ENCODE measurements at regions not wholly inside any gene's neighbourhood (a gene's known extent, or its start where the extent isn't known, plus 50 kb on each side); places are given as distances from the start of the nearest gene placed in this dataset.

DNA sequence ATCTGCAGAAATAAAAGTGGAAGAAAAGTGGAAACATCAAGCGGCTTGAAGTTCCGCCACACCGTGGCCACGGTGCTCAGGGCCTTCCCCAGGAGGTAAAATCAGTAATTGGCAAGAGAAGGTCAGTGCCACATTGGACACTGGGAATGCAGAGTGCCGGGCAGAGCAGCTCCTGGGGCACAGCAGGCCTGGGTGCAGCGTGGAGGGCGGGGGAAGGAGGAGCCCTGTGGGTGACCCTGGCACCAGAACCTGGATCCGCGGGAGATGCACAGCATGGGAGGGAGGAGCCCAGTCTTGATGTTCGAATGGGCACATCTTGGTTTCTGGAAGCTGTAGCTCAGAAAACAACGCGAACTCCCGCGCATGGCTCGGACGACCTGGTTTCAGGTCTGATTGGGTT, 630.2 kb downstream of the GALR1 start:
- DNase-seq (ENCODE audit: insufficient read length) (no peak), FAIRE-seq (no peak)
- TF ChIP-seq POLR2A (IDR thresholded peaks at IDR 0.05; ENCODE audit: low read depth, low read length) (no peak), TAF1 (IDR thresholded peaks at IDR 0.05; ENCODE audit: borderline replicate concordance, low read depth, low read length) (no peak), POLR2AphosphoS5 (IDR thresholded peaks at IDR 0.05; ENCODE audit: low read depth, low read length) (no peak)

DNA sequence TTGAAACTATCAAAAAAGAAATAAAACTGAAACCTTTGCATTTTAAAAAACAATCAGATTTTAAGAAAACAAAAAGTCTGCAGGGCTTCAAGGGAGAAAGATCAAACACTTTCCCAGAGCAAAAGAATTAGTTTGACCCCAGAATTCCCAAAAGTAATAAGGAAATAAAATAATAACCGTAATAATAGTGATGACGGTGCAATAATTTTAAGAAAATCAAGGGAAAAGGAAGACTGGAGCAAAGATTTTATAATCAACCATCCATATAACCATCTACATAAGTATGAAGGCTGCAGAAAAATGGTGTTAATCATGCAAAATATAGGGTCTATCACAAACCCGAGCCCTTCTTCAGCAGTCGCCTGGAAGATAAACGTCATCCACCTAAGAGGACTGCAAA, 634.8 kb downstream of the GALR1 start:
- TF ChIP-seq TAF1 (IDR thresholded peaks at IDR 0.05; ENCODE audit: borderline replicate concordance, low read depth, low read length) (no peak), POLR2A (IDR thresholded peaks at IDR 0.05; ENCODE audit: low read depth, low read length) (no peak), POLR2AphosphoS5 (IDR thresholded peaks at IDR 0.05; ENCODE audit: low read depth, low read length) (no peak)
- no peak for DNase-seq (ENCODE audit: insufficient read length)
- no peak for FAIRE-seq

DNA sequence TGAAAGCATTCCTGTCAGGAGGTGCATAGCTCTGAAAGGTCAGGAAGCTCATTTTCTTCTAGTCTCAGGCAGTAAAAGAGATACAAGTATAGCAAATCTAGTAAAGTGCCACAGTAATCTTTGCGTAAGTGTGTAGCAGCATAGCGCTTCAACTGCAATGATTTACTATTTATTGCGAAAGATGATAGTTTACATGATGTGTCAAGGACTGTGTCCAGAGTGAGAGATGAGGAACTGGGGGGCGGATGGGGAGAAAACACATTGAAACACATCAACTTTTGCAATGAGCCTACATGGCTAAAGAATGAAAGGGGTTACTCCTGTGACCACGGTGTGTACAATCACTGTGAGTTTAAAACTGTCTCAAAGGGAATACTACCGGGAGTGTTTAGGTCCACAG, 644.4 kb downstream of the GALR1 start:
- FAIRE-seq (no peak), DNase-seq (ENCODE audit: insufficient read length) (no peak)
- no peak for TF ChIP-seq POLR2AphosphoS5 (IDR thresholded peaks at IDR 0.05; ENCODE audit: low read depth, low read length)
- TF ChIP-seq POLR2A (IDR thresholded peaks at IDR 0.05; ENCODE audit: low read depth, low read length) = no peak
- TF ChIP-seq TAF1 (IDR thresholded peaks at IDR 0.05; ENCODE audit: borderline replicate concordance, low read depth, low read length) = no peak

DNA sequence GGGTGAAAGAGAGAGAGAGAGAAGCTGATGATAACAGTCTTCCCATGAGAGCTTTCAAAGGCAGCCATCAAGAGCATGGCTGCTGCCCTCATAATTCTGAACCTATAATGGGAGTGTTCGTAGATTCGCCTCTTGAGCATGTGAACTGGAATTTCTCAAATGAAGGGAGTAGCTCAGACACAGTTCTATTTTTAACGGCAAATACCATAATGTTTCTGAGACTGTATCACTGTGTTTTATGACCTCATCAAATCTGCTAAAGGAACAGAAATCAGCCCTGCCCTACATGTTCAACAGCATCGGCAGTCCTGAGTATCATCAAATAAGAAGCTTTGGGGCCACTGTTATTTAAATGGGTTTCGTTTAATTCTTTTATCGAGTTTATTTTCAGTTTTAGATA, 645.6 kb downstream of the GALR1 start:
- DNase-seq (ENCODE audit: insufficient read length) = no peak
- TF ChIP-seq TAF1 (IDR thresholded peaks at IDR 0.05; ENCODE audit: borderline replicate concordance, low read depth, low read length) = no peak
- no peak for TF ChIP-seq POLR2AphosphoS5 (IDR thresholded peaks at IDR 0.05; ENCODE audit: low read depth, low read length)
- no peak for TF ChIP-seq POLR2A (IDR thresholded peaks at IDR 0.05; ENCODE audit: low read depth, low read length)
- no peak for FAIRE-seq

DNA sequence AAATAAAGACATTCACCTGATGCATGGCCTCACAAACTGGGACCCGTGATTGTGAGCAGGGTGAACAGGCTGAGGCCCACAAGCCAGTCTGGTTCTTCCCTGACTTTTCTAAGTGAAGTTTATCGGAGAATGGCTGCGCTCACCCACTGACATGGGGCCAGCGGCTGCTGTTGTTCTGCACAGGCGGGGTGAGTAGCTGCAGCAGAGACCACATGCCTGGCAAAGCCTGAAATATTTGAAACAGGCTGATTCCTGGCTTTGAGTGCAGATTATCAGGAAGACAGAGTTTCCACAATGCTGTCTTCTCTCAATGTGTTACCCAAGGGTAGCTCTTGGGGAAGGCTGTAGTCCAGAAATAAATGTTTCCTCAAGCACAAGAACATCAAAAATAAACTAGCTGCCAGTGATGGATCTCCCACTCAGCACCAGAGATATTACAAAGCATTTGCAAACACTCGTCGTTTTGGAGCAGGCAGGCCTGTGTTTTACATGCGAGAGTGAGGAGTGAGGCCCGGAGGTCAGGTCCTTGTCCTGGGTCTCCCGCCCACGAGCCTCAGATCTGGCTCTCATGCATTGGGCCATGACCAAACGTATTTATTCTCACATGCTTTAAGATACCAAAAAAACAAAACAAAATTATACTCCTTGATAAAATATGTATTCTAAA, 647.1 kb downstream of the GALR1 start:
- no peak for FAIRE-seq

DNA sequence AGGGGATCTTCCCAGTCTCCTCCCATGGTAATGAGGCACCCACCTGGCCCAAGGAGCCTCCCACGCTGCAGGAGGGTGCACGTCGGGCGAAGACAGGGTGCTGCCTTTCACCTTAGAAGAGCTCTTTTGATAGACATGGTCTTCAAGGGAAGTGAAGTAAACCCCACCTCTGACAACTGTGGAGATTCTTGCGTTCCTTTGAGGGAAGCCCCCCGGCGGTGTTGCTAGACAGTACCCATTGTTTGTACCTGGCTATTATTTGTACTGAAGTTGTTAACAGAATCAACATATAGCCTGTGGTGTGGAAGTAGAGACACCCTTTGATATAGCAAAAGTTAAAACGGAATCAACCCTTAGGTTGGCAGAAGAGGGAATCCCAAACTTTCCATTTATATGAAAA, 648.0 kb downstream of the GALR1 start:
- TF ChIP-seq POLR2A (IDR thresholded peaks at IDR 0.05; ENCODE audit: low read depth, low read length) (no peak), POLR2AphosphoS5 (IDR thresholded peaks at IDR 0.05; ENCODE audit: low read depth, low read length) (no peak), TAF1 (IDR thresholded peaks at IDR 0.05; ENCODE audit: borderline replicate concordance, low read depth, low read length) (no peak)
- no peak for DNase-seq (ENCODE audit: insufficient read length)
- no peak for FAIRE-seq

More for the DNA sequence above, 647.1 kb downstream of the GALR1 start:
- TF ChIP-seq POLR2AphosphoS5 (IDR thresholded peaks at IDR 0.05; ENCODE audit: low read depth, low read length) (no peak), POLR2A (IDR thresholded peaks at IDR 0.05; ENCODE audit: low read depth, low read length) (no peak), TAF1 (IDR thresholded peaks at IDR 0.05; ENCODE audit: borderline replicate concordance, low read depth, low read length) (no peak)
- no peak for DNase-seq (ENCODE audit: insufficient read length)

DNA sequence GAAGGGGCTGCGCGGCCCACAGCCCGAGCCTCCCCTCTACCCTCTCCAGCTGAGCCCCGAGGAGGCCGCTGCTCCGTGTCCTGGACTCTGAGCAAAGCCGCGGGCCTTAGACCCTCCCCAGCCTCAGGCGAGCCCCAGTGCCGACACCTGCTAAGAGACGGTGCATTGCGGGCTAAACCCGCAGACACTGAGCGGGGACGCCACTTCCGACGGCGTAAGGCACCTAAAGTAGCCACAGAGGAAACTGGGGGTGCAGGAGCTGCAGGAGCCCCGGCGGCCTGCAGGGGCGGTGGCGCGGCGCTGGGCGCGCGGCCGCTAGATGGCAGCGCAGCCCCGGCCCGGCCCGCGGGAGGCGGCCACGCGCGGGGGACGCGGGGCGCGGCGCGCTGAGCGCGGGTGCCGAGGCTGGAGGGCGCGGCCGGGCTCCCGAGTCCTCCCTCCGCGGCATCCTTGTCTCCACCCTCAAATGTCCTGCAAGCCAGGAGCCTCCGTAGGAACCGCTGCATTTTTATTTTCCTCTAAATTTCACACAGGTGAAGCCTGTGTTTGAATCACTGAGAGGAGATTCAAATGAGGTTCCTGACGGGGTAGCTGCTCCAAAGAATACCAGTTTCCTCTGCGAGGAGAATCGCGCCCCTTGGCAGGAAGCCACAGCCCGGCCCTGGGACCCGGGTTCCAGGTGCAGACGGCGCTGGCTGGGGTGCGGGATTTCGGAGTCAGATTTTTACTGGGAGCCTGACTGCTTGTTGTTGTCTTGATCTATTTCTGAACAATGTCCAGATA, 650.5 kb downstream of the GALR1 start:
- TF ChIP-seq TAF1 (IDR thresholded peaks at IDR 0.05; ENCODE audit: borderline replicate concordance, low read depth, low read length) (no peak), POLR2A (IDR thresholded peaks at IDR 0.05; ENCODE audit: low read depth, low read length) (no peak), POLR2AphosphoS5 (IDR thresholded peaks at IDR 0.05; ENCODE audit: low read depth, low read length) (no peak)
- FAIRE-seq (no peak), DNase-seq (ENCODE audit: insufficient read length) (peak; percentile 42)

DNA sequence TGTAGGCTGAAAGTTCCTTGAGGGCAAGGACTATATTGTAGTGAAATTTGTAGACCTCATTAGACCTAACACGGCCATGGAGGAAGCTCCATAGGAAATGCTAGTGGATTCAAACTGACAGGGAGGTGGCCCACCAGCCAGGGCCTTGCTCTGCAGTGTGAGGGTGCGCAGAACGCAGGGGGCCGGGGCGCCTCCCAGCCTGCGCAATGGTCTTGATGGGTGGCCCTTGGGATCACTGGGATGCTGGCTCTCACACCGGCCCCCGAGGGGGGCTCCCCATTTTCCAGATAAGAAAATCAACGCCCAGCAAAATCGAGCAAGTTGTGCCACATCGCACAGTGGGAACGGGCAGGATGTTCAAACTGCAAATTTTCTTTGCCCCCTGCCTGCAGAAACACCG, 655.4 kb downstream of the GALR1 start:
- FAIRE-seq (no peak), DNase-seq (ENCODE audit: insufficient read length) (no peak)
- TF ChIP-seq POLR2AphosphoS5 (IDR thresholded peaks at IDR 0.05; ENCODE audit: low read depth, low read length) (no peak), POLR2A (IDR thresholded peaks at IDR 0.05; ENCODE audit: low read depth, low read length) (no peak), TAF1 (IDR thresholded peaks at IDR 0.05; ENCODE audit: borderline replicate concordance, low read depth, low read length) (no peak)

DNA sequence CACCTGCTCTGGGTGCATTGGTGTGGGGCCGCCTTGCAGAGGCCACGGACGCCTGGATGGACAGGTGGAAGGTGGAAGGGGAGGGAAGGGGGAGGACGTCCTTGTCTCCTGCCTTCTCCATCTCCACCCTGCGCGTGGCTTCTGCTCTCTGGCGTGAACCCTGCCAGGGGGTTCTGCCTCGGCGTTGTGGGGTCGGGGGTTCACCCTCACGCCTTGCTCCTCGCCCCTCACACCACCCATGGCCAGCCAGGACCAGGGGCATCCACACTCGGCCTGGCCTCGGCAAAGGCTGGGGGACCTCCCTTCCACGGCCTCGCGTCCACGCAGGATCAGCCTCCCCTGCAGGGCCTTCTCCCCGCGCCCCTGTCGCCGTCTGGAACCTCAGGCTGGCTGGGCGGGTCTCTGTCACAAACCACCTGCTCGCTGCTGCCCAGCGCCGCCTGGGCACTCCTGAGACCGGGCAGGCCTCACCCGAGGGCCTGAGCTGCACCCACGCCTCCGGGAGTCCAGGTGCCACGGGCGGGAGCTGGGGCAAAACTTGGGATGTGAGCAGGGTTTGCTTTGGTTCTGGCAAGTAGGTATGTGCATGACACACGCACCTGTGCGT, 655.9 kb downstream of the GALR1 start:
- TF ChIP-seq POLR2AphosphoS5 (IDR thresholded peaks at IDR 0.05; ENCODE audit: low read depth, low read length) (no peak), POLR2A (IDR thresholded peaks at IDR 0.05; ENCODE audit: low read depth, low read length) (no peak), TAF1 (IDR thresholded peaks at IDR 0.05; ENCODE audit: borderline replicate concordance, low read depth, low read length) (no peak)
- no peak for FAIRE-seq
- DNase-seq (ENCODE audit: insufficient read length) = no peak

DNA sequence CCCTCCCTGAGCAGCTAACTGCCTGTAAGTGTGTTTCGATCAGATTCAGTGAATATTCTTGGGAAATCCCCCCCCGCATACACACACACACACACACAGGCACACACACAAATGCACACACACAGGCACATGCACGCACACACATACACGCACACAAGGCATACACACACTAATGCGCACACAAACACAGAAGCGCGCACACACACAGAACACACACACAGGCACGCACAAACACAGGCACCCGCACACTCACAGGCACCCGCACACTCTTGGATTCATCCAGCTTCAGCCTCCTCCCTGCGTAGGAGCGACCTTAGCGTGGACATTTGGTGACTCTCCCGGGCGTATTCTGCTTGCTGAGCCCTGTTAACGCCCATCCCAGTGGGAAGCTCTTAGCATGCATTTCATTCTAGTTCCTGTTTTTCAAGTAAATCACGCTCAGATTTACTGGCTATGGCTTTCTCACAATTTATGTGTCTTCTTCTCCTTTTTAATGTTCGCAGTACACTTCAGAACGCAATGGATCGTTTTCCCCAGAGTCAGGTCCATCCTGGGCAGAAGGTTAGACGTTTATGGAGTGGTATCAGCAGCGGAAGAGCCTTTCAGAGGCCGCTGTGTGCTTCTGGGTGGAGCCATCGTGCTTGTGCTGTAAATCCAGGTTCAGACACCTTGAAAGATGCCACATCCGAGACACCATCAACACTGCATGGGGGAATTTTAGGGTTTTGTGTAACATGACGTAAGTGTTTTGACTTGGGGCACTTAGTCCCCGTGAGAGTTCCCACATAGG, 656.6 kb downstream of the GALR1 start:
- TF ChIP-seq POLR2A (IDR thresholded peaks at IDR 0.05; ENCODE audit: low read depth, low read length) (no peak), POLR2AphosphoS5 (IDR thresholded peaks at IDR 0.05; ENCODE audit: low read depth, low read length) (no peak), TAF1 (IDR thresholded peaks at IDR 0.05; ENCODE audit: borderline replicate concordance, low read depth, low read length) (no peak)

DNA sequence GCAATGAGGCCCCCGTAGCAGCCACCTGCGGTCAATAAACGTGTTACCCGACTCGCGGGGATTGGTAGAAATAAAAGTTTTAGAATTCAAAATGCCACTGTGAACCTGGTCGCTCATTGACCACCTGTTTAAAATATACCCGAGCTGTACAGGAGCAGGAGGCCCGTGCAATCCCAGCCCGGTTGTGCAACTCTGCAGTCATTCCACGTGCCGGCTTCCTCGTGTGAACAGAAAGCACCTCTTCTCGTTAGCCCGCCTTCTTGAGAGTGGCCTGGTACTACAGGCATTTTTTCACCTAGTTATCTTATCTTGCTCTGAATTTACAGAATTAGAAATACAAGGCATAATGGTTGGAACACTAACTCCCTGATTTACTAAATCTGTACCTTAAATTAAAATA, 660.7 kb downstream of the GALR1 start:
- TF ChIP-seq TAF1 (IDR thresholded peaks at IDR 0.05; ENCODE audit: borderline replicate concordance, low read depth, low read length) = no peak
- TF ChIP-seq POLR2A (IDR thresholded peaks at IDR 0.05; ENCODE audit: low read depth, low read length) = no peak
- TF ChIP-seq POLR2AphosphoS5 (IDR thresholded peaks at IDR 0.05; ENCODE audit: low read depth, low read length) = no peak
- no peak for DNase-seq (ENCODE audit: insufficient read length)
- FAIRE-seq = no peak

More for the DNA sequence above, 656.6 kb downstream of the GALR1 start:
- no peak for FAIRE-seq
- DNase-seq (ENCODE audit: insufficient read length) = no peak

Measured in GM12892 (cell line).